ENCODE measurements at regions not wholly inside any gene's neighbourhood (a gene's known extent, or its start where the extent isn't known, plus 50 kb on each side); places are given as distances from the start of the nearest gene placed in this dataset.
"Not testable (repeated sequence)": the region's sequence is repeated elsewhere in the genome, so short reads cannot be mapped to it uniquely, and the experiment has no call there.

DNA sequence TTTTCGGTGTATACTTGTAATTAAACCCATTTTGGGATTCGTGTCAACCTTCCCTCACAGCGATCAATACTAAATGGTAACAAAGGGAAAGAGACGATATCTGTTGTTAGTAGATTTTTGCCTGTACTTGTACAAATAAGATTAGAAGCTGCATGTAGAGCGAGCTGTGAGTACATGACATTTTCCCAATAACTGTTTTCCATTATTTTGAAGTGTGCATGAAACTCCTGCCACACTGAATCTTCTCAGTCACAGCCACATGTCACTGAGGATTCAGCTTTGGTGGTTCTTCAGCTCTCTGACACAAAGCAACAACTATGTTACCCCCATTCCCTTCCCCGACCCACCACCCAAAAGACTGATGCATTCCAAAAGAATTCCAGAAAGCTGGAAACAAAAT lies 685.6 kb downstream of the EFNA5 start:
- no peak for DNase-seq (ENCODE audit: low spot score)

DNA sequence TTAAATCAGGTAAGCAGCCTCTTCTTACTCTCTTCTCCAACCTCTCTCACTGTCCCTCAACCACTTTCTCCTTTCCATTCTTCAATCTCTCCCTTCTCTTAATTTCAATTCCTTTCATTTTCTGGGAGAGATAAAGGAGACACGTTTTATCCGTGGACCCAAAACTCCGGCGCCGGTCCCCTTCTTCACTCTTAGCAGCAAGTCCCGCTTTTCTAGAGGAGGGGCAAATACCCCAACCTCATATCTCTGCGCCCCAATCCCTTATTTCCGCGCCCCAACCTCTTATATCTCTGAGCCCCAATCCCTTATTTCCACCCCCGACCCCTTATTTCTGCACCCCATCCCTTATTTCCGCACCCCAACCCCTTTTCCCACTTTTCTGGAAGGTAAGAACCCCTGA lies 691.6 kb downstream of the EFNA5 start:
- DNase-seq (ENCODE audit: low spot score): not testable (repeated sequence)

DNA sequence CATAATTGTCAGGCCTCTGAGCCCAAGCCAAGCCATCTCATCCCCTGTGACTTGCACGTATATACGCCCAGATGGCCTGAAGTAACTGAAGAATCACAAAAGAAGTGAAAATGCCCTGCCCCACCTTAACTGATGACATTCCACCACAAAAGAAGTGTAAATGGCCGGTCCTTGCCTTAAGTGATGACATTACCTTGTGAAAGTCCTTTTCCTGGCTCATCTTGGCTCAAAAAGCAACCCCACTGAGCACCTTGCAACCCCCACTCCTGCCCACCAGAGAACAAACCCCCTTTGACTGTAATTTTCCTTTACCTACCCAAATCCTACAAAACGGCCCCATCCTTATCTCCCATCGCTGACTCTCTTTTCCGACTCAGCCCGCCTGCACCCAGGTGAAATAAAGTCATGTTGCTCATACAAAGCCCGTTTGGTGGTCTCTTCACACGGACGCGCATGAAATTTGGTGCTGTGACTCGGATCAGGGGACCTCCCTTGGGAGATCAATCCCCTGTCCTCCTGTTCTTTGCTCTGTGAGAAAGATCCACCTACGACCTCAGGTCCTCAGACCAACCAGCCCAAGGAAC lies 692.1 kb downstream of the EFNA5 start:
- not testable (repeated sequence) for DNase-seq (ENCODE audit: low spot score)

DNA sequence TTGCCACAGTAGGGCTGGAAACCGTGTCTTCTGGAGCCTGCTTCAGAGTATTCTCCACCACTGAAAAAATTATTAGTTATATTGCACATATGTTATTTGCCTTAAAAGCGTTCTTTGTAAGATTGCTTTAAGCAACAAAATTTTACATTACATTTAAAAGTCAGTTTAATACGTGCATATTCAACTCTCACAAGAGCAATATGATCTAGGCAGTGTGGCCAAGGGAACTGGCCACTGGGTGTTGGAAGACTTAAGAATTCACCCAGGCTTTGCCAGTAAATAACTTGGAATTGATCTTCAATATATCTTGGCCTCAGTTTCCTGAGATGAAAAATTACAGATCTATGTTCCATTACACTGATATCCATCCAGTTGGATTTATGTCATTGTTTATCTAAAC lies 694.4 kb downstream of the EFNA5 start:
- DNase-seq (ENCODE audit: low spot score): no peak

DNA sequence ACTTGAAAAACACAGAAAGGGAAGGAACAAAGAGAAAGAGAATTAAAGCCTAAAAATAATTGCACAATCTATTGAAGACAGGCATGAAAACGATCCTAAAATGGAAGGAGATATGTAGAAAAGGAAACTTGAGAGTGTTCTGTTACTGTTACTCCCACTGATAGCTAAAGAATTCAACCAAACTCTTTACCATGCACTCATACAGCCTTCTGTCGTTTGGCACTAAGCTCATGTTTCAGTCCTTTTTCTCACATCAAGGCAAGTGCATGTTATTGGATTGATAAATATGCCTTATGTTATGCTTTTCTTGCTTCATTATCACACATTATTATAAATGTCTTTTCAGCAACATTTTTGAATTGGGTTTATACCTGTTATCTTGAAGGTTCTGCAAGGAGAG lies 696.5 kb downstream of the EFNA5 start:
- DNase-seq (ENCODE audit: low spot score): no peak

DNA sequence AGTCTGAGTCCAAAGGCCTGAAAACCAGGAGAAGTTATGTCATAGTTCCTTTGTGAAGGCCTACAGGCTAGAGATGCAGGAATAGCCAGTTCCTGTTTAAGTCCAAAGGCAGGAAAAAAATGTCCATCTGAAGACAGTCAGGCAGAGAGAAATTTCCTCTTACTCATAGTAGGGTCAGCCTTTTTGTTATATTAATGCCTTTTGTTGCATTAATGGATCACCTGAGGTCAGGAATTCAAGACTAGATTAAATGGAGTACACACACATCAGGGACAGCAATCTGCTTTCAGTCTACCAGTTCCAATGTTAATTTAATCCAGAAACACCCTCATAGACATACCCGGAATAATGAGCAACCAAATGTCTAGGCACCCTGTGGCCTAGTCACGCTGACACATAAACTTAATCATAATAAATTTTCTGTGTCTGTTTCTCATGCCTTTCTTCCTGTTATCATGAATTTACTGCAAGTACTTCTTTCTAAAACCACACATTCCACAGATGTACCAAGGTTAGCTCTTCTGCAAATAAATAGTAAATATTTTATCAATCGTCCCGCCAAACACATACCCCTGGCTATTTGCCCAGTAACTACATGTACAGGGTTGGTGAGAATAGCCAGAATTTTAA lies 703.9 kb downstream of the EFNA5 start:
- DNase-seq (ENCODE audit: low spot score): no peak

DNA sequence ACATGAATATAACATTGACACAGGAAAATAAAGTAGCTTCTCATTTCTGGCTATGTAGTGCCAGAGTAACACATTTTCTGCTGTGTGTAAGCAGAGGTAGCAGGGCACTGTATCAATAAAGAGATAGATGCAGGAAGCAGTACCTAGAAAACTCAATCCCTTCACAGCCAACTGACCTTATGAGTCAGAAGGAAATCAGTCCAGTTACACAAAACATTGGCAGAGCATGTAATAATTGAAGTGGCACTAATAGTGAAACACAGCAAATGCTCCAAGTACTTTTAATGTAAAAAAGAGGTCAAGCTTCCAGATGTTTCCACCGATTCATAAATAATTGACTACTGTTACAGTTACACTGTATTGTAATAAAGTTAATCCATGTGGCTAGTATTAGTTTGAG lies 706.6 kb downstream of the EFNA5 start:
- DNase-seq (ENCODE audit: low spot score): no peak

DNA sequence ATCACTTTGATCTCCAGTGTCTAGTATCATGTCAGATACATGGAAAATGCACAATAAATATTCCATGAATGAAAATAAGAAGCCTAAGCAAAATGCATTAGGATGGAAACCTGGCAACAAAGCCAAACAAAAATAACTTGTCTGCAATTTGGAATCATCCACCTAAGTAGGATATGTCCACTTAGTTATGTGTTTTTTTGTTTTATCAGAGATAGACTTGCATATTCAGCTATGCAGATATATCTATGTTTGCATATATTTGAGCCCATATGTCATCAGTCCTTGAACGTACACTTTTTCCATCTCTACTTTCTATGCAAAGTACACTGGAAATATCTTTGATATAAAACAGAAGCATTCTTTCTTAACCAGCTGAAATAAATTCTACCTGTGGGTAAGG lies 707.1 kb downstream of the EFNA5 start:
- no peak for DNase-seq (ENCODE audit: low spot score)

DNA sequence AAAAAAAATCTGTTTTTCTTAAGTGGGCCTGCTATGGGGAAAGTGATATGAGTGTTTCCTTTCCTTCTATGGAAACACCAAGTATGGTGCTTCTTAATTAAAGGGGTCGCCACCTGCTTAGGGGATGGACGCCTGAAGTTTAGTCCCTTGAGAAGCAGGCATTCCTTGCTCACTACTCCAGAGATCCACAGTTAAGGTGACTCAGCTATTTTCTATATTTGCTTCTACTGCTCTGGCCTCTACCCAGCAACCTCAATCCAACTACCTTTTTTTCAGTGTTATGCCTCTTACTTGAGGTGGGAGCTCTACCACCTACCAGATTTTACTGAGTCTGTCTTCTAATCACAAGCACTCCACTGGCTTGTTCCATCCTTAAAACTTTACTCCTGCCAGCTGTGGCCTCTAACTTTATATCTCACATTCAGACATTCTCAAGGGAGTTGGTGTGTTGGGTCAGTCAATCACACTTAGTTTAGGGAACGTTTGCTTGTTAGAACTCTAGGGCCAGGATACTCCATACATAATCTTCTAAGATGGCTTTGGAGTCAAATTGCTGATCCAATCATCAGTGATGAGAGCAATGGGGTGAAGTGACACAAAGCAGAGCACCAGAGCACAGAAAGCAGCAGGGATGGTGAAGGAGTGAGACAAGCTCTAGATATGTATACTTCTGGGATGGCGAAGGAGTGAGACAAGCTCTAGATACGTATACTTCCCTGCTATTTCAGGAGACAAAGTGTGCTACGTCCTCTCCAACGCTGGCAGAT lies 708.1 kb downstream of the EFNA5 start:
- DNase-seq (ENCODE audit: low spot score): no peak

DNA sequence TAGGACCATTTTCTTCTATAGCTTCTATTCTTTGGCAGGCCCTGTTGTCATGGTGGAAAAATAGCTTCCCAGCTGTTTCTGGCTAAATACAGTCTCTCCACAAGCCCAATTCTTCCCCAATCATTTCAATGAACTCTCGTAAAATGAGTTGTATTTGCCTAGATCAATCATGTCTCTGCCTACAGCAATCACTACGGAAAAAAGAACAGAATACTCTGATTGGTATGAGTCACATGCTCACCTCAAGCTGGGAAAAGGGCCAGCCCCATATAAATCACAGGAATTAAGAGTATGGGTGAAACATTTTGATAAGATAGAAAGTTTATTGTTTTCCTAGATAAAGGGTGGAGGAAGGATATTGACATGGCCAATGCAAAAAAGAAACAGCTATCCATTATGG lies 711.4 kb downstream of the EFNA5 start:
- no peak for DNase-seq (ENCODE audit: low spot score)

DNA sequence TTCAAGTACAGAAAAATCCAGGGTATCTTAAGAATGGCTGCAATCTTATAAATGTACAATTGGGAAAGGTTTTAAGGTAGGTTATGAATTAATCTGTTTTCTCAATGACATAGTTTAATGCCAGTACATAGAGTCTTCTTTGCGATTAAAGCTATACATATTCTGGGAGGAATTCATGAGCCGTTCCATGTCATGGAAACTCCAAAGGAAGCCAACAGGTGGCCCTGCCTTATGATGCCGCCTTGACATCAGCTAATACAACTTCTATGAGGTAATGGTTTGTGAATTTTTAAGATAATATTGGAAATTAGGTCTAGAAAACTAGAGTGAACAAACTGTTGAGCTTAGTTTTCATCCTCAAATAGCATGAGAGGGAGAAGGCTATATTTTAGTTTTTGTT lies 713.4 kb downstream of the EFNA5 start:
- no peak for DNase-seq (ENCODE audit: low spot score)

DNA sequence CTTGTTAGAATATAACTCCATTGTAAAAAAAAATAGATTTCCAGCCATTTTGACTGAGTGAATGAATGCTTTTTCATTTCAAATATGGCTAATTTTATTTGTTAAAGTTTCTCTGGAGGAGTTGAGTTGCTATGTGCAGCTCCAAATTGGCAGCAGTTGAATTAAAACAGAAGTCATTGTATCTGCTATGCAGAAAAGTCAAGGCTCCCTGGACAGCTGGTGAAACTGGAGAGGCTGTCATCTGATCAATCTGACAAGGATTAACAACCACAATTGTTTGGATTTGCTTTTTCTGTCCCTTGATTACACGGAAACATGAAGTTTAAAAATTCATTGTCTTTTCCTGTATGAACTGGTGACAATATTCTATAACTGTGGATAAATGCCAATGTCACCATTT lies 713.9 kb downstream of the EFNA5 start:
- DNase-seq (ENCODE audit: low spot score): no peak

DNA sequence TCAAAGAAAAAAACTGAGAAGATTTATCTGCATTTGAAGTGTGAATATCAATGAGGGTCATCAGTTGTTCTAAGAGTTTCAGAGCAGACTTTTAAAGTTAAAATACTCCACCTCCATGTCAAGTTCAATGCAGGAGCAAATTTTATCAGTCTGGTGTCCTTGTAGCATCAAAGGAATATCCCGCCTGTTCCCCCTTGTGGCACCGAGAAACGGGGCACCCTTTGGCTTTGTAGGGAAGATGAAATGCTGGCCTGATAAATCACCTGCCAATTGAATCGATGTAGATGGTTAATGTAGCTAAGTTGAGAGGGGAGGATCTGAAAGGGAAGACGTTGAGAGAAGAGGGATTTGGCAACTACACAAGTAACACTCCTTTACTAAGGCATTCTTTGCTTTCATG lies 714.5 kb downstream of the EFNA5 start:
- no peak for DNase-seq (ENCODE audit: low spot score)

DNA sequence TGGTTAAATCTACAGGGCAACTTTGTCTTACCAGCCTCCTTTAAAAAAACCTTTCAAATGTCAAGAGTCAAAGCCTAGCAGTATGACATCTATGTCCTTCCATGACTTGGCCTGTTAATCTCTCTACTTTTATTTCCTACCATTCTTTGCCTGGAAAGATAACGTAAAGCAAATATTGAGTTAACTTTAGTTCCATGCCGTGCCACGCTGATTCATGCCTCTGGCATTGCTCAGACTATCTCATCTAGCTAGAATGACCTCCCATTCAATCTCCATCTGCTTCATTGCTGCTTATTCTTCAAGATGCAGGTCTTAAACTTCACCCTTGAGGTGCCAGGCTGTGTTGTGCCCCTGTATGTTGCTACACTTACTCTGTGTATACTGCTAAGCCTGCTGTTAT lies 729.8 kb downstream of the EFNA5 start:
- DNase-seq (ENCODE audit: low spot score): no peak

DNA sequence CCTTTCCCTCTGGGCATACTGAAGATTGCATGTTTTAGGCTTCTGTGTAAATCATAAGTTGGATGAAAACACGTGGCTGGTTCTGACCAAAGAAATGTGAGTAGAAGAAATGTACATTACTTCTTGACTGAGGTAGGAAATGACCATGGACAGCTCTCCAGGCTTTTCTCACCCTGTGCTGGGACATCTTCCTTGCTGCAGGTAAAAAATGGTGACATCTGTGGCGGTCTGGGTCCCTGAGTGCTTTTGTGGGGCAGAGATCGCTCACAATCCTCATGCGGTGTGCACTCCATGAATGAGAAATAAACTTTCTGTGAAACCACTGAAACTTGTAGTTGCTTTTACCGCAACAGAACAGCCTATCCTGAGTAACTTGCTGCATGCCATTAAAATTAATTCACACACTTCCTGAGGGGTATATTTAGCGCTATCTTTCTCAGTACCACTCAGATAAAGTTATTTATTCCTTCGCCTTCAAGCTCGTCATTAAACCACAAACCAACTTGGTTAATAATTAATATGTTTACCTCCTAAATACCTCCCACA lies 730.4 kb downstream of the EFNA5 start:
- no peak for DNase-seq (ENCODE audit: low spot score)

DNA sequence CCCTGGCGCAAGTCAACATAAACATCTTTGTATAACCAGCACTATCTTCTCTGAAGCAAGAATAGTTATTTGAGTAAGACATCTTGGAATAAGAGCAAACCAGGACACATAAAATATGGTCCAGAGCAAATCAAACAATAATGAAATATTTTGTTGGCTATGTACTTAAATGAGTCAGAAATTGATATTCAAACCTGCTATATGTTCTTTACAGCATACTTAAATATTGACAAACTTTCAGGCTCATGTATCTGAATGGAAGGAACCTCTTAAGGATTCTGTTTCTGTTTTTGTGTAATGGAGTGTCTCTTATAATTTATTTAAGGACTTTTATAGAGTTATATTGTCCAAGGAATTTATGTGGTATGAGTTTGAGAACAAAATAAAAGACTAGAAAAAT lies 747.3 kb downstream of the EFNA5 start:
- DNase-seq (ENCODE audit: low spot score): no peak

DNA sequence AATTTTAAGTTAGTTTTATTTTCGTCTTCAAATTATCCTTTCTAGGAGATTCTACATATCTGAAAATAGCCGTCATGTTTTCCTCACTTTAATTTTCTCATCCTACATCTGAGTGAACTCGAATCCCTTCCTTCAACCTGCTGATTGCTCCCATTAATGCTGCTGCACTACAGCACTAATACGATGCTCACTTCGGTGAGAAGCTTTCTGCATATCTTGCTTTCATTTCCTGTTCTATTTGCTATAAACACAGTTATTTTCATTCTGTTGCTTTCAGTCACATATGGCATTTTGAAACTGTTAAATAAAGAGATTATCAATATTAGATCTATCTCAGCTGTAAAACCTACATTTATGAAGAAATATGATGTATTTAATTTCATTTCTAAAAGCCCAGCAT lies 749.2 kb downstream of the EFNA5 start:
- no peak for DNase-seq (ENCODE audit: low spot score)

DNA sequence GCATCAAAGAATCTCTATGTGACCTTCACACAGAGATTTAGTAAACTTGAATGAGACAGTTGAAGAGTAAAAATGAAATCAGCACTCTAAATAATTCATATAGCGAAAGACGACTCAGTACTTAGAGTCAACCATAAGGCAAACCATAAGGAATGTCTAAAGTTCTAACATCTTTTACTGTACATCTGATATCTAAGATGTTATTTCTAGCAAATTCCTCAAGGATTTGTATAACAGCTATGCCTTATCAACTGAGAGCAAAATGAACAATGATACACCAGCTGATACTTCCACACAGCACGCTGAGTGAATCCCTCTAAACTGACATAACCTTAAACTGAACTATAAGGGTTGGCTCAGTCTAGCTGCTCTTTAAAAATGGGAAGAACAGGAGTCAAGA lies 760.3 kb downstream of the EFNA5 start:
- no peak for DNase-seq (ENCODE audit: low spot score)

DNA sequence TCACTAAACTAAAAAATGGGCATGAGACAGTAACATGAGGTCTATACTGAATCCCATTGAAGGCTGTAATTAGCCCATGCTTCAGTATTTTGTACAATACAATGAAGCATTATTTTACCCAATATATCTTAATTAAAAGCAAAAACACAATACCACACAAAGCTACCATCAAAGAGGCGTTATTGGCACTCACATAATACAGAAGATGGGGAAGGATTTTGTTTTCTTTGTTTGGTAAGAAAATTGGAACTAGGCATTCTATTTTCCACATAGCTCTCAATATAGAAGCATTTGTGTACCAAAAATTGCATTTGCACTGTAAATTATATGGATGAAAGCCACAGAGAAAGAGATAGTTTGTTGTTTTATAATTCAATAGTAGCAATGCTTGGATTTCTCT lies 761.0 kb downstream of the EFNA5 start:
- no peak for DNase-seq (ENCODE audit: low spot score)

DNA sequence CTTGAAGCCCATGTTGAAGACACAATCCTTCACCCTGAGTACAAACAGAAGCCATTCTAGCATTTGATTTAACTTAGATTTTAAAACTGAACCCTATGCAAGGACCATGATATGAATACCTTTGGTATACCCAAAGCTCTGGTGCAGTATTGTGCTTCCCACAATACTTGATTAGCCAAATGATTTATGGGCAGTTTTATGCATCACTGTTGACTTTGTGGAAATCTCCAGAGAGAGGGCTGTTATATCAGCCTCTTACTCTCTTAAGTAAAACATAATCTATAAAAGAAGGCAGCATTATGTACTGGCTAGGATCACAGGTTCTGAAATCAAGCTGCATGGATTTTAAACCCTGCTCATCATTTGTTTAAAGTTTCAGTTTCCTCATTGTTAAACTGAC lies 762.8 kb downstream of the EFNA5 start:
- no peak for DNase-seq (ENCODE audit: low spot score)

DNA sequence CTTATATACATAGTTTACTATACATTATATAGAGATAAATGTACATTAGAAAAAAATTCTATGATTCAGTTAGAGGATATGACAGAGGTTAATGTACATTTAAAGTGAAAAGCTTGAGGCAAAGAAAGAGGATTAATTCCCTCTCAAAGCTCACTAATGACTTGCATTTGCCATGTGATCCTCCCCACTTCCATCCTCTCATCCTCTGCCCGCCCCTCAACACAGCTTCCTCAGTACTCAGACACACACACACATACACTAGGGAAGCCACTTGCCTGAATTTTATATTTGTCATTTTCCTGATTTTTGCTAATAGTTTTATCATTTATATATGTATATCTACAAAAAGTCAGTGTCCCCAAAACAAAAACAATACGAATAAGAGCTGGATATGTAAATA lies 764.5 kb downstream of the EFNA5 start:
- no peak for DNase-seq (ENCODE audit: low spot score)

DNA sequence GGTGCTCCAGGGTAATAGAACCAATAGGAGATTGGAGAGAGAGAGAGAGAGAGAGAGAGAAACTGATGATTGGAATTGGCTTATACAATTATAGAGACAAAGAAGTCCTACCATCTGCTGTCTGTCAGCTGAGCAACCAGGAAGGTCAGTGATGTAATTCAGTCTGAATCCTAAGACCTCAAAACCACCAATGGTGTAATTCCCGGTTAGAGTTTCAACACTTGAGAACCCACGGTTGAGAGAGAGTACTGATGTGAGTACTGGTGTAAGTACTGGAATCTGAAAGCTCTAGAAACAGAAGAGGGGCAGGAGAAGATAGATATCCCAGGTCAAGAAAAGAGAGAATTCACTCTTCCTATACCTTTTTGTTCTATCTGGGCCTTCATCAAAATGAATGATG lies 775.8 kb downstream of the EFNA5 start:
- DNase-seq (ENCODE audit: low spot score): no peak

DNA sequence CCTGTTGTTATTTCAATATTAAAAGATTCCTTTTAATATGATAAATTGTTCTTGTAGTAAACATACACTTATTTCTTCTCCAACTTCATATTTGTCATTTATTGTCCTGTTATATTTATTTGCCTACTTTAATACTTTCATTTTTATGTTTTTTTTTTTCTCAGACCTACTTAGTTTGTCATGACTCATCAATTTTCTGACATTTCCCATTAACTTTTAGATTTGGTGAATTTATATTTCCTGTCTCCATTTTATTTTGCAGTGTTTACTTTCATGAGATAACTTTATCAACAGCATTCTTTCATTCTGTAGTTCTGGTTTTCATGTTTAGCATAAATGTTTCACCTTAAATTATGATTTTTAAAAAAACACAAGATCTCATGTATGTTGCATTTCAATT lies 788.7 kb downstream of the EFNA5 start:
- DNase-seq (ENCODE audit: low spot score): no peak

All from pons (tissue), 1 donor.